Activated CD8-positive, alpha-beta memory T cell treated with anti-CD3 and anti-CD28 coated beads, Interleukin-2, amount 10 ng/mL, durations not matched to agents 7 days and 5 days (primary cell): ENCODE measurements at regions not wholly inside any gene's neighbourhood (a gene's known extent, or its start where the extent isn't known, plus 50 kb on each side); places are given as distances from the start of the nearest gene placed in this dataset.

Source experiments
- ATAC-seq: fragments of 150-1000 bp; cut with Tn5 transposase; one replicate; pipeline ENCODE4 v1.10.0; 2021; ENCODE audit warnings: moderate library complexity
- CTCF ChIA-PET: fragments of 350-600 bp; sonication (Branson Sonifier 250); formaldehyde crosslinking; loops from one replicate; lab custom pipeline; 2021; ENCODE audit warnings: antibody characterized with exemption; lab: Charles Lee
- DNase-seq: peaks from one replicate; pipeline ENCODE4 v3.0.0-alpha.2; 2020
- H3K27ac Mint-ChIP-seq: one replicate; pipeline ENCODE4 v1.8.0; 2021; ENCODE audit warnings: mild to moderate bottlenecking, mixed read lengths
- H3K27me3 Mint-ChIP-seq: one replicate; pipeline ENCODE4 v1.8.0; 2021; ENCODE audit warnings: mixed read lengths
- H3K36me3 Mint-ChIP-seq: one replicate; pipeline ENCODE4 v1.8.0; 2021; ENCODE audit warnings: mild to moderate bottlenecking, mixed read lengths
- H3K4me1 Mint-ChIP-seq: one replicate; pipeline ENCODE4 v1.8.0; 2021; ENCODE audit warnings: mixed read lengths
- H3K4me3 Mint-ChIP-seq: one replicate; pipeline ENCODE4 v1.8.0; 2021; ENCODE audit warnings: mild to moderate bottlenecking, moderate library complexity, mixed read lengths
- H3K9me3 Mint-ChIP-seq: one replicate; pipeline ENCODE4 v1.8.0; 2022; ENCODE audit warnings: low read depth, mixed read lengths

DNA sequence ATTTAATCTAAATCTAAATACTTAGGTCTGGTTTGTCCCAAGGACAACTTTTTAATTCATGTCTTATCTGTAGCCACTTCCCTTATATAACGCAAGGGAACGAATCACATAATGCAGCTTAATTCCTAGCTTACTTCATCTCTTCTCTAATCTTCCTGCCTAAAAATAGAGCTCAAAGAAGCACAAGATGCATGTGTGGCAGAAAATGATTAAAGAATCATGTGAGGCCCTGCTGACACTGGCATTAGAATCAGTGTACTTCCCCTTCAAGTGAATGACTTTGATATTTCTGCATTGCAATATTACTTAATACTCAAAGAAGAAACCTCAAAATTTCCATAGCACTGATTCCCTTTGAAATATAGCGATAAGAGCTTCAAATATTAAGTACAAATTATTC lies 317.9 kb upstream of the FTMT start:
- DNase-seq (no peak), ATAC-seq (no peak)
- Mint-ChIP-seq H3K4me3 (no peak overlapping the region), H3K4me1 (no peaks in the 10 kb centered on the region), H3K9me3 (peaks cover 5% of the 10 kb centered on the region), H3K27ac (no peak overlapping the region), H3K27me3 (no peaks in the 10 kb centered on the region), H3K36me3 (no peaks in the 10 kb centered on the region)
- CTCF ChIA-PET: no interaction called here

DNA sequence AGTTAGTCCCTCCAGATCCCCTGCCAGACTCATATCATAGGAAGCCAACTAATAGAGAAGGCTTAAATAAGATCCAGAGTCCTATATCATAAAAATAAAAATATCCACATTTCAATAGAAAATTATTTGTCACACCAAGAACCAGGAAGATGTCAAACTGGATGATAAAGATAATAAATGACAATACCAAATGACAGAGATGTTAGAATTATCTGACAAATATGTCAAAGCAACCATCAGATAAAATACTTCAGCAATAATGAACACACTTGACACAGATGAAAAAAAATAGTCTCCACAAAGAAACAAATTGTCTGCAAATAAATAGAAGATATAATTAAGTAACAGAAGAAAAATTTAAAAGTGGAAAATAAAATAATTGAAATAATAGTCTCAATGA lies 300.7 kb upstream of the FTMT start:
- CTCF ChIA-PET: no interaction called here
- H3K9me3 Mint-ChIP-seq: peaks cover 4% of the 10 kb centered on the region
- H3K4me1 Mint-ChIP-seq: no peaks in the 10 kb centered on the region
- no peak overlapping the region for H3K27ac Mint-ChIP-seq
- H3K27me3 Mint-ChIP-seq: no peaks in the 10 kb centered on the region
- no peak overlapping the region for H3K4me3 Mint-ChIP-seq
- ATAC-seq (no peak), DNase-seq (no peak)
- H3K36me3 Mint-ChIP-seq: no peaks in the 10 kb centered on the region

DNA sequence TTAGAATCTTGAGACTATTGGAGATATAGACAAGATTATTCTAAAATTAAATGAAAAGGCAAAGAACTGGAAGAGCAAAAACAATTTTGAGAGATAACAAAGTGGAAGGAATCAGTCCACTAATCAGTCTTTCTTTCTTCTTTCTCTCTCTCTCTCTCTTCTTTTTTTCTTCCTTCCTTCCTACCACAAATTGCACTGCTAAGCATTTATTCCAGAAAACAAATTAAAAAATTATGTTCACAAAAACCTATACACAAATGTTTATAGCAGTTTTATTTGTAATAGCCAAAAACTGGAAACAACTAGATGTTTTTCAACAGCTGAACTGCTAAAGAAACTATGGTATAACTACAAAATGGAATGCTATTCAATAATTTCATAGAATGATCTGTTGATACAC lies 291.9 kb upstream of the FTMT start:
- Mint-ChIP-seq H3K36me3 (no peaks in the 10 kb centered on the region), H3K4me3 (no peak overlapping the region), H3K27ac (no peak overlapping the region), H3K9me3 (peaks cover 3% of the 10 kb centered on the region), H3K27me3 (no peaks in the 10 kb centered on the region), H3K4me1 (no peaks in the 10 kb centered on the region)
- CTCF ChIA-PET: no interaction called here
- ATAC-seq: no peak
- DNase-seq: no peak

DNA sequence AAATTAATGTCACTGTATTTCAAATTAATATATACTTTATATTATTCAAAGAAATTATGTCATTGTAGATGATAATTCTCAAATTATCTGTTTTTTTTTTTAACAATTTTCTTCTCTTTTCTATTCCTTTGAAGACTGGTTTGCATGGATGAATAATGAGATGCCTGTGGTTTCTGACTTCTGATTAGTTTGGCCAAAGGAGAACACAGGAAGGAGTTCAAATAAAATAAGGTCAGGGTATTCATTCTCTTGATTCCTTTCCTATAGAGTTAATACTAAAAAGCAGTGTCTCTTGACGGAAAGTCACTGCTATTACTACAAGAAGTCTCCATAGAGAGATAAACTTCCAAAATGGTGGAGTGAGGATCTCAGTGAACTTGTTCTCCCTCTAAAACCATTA lies 279.6 kb upstream of the FTMT start:
- CTCF ChIA-PET: no interaction called here
- no peaks in the 10 kb centered on the region for H3K27me3 Mint-ChIP-seq
- H3K9me3 Mint-ChIP-seq: peaks cover 3% of the 10 kb centered on the region
- no peak for DNase-seq
- H3K27ac Mint-ChIP-seq: no peak overlapping the region
- no peaks in the 10 kb centered on the region for H3K4me1 Mint-ChIP-seq
- H3K4me3 Mint-ChIP-seq: no peak overlapping the region
- H3K36me3 Mint-ChIP-seq: no peaks in the 10 kb centered on the region
- ATAC-seq: no peak

DNA sequence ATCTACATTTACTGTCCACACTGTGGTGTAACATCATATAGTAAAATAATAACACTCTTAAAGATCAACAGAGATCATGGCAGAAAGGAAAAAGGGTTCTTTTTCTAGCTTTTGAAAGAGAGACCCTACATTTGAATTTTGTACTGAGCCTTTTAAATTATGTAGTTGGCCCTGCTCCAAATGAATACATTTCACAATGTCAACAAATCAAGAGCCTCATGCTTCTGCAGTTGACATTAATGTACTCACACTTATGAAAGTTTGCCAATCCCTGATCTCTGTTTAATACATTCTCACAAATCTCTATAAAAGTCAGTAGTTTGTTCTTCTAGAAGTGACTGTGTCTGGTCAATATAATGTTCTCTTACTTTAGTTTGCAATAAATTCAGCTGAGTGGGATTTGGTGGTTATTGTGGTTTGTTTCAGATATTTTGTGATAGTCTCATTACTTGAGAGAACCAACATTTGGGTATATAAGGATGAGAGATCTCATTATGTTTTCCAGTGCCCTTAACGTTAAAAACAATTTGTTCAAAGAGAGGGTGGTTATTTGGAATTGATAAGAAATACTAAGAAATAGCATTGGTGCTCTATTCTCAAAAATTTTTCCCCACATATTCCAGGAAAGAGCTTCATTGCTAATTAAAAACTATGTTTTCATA lies 277.8 kb upstream of the FTMT start:
- DNase-seq (no peak), ATAC-seq (no peak)
- Mint-ChIP-seq H3K4me3 (no peak overlapping the region), H3K36me3 (no peaks in the 10 kb centered on the region), H3K27me3 (no peaks in the 10 kb centered on the region), H3K9me3 (peaks cover 3% of the 10 kb centered on the region), H3K4me1 (no peaks in the 10 kb centered on the region), H3K27ac (no peak overlapping the region)
- CTCF ChIA-PET: no interaction called here

DNA sequence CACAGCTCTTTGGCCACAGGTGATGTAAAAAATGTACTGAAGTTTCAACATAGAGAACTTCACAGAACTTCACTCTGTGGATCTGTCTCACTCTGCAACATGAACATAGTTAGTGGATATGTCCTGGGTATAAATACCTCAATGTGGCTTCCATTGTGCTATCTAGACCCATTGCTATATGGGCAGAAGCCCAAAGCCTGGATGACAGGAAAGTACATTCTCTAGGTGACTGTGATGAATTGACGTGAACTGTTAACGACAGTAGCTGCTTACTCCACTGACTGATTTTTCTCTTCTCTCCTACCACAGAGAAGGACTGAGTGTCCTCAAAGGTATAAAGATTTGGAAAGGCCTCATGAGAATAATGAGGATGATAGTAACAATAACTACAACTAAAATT lies 270.1 kb upstream of the FTMT start:
- Mint-ChIP-seq H3K27me3 (no peaks in the 10 kb centered on the region), H3K9me3 (peaks cover under 1% of the 10 kb centered on the region), H3K4me3 (no peak overlapping the region), H3K4me1 (no peaks in the 10 kb centered on the region), H3K27ac (no peak overlapping the region), H3K36me3 (no peaks in the 10 kb centered on the region)
- DNase-seq (no peak), ATAC-seq (no peak)
- CTCF ChIA-PET: interaction anchor here (0.5 kb wide), 1 partner anchor 135 kb away, joined by 3 read pairs; no protein-coding TSS in a partner anchor

DNA sequence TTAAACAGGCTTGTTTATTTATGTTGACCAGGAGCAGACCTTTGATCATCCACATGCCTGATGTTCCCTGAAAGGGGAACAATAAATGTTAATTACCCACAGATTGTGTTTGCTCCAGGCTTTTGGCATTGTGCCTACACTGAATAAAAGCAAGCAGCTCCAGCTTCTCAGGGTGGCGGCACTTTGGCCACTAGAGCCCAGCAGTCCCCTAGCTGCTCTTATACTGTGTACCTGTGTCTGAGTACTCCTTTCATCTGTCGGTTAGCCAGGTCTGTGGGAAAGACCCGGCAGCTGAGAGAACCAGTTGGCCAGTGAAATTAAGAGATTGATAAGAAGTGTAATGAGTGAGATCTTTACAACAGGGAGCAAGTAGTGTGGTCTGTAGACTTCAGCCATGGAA lies 254.8 kb upstream of the FTMT start:
- H3K4me3 Mint-ChIP-seq: no peak overlapping the region
- H3K4me1 Mint-ChIP-seq: no peaks in the 10 kb centered on the region
- DNase-seq: no peak
- H3K9me3 Mint-ChIP-seq: peaks cover 5% of the 10 kb centered on the region
- CTCF ChIA-PET: no interaction called here
- H3K36me3 Mint-ChIP-seq: no peaks in the 10 kb centered on the region
- no peak overlapping the region for H3K27ac Mint-ChIP-seq
- no peak for ATAC-seq
- no peaks in the 10 kb centered on the region for H3K27me3 Mint-ChIP-seq

DNA sequence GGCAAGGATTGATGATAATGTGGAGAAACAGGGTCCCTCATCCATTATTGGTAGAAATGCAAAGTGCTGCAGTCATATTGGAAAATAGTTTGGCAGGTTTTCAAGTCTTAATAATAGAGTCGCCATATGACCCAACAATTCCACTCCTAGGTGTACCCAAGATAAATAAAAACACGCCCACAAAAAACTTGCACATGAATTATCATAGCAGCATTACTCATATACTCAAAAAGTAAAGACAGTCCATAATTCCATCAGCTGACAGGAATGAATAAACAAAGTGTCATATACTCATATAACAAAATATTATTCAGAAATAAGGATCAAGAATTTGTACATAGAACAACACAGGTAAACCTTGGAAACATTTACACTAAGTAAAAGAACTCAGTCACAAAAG lies 242.9 kb upstream of the FTMT start:
- Mint-ChIP-seq H3K27me3 (no peaks in the 10 kb centered on the region), H3K4me3 (no peak overlapping the region), H3K36me3 (no peaks in the 10 kb centered on the region), H3K27ac (no peak overlapping the region), H3K4me1 (no peaks in the 10 kb centered on the region), H3K9me3 (peaks cover 5% of the 10 kb centered on the region)
- ATAC-seq (no peak), DNase-seq (no peak)
- CTCF ChIA-PET: no interaction called here

DNA sequence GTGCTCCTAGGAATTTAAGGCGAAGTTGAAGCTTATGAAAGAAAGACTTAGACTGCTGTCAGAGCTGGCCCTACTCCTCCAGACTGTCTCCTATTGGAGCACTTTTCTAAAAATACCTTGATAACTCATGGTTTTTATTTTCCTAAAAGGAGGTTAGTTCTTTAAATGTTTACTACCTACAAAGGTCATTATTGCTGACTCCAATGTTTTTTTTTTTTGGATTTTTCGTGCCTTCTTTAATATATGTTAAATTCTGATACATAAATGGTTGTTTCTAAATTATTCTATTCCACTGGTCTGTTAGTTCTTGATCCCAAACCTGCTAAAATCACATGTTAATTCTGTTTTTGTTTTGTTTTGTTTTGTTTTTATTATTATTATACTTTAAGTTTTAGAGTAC lies 227.6 kb upstream of the FTMT start:
- Mint-ChIP-seq H3K9me3 (peaks cover 8% of the 10 kb centered on the region), H3K4me3 (no peak overlapping the region), H3K27me3 (no peaks in the 10 kb centered on the region), H3K36me3 (no peaks in the 10 kb centered on the region), H3K4me1 (no peaks in the 10 kb centered on the region), H3K27ac (no peak overlapping the region)
- CTCF ChIA-PET: no interaction called here
- ATAC-seq: no peak
- no peak for DNase-seq

DNA sequence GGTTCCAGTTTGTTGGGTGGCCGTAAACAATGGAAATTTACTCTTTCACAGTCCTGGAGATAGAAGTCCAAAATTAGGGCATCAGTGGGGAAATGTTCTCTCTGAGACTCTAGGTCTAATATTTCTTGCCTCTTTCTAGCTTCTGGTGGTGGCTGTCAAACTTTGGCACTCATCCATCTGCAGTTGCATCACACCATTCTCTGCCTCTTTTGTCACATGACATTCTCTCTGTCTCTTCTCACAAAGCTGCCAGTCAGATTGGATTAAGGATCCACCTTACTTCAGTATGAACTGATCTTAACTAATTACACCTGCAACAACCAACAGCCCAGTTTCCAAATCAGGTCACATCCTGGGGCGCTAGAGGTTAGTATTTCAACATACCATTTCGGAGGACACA lies 222.9 kb upstream of the FTMT start:
- Mint-ChIP-seq H3K4me3 (no peak overlapping the region), H3K27ac (no peak overlapping the region), H3K4me1 (no peaks in the 10 kb centered on the region), H3K36me3 (no peaks in the 10 kb centered on the region), H3K27me3 (no peaks in the 10 kb centered on the region), H3K9me3 (peaks cover 4% of the 10 kb centered on the region)
- DNase-seq: no peak
- CTCF ChIA-PET: no interaction called here
- ATAC-seq: no peak

DNA sequence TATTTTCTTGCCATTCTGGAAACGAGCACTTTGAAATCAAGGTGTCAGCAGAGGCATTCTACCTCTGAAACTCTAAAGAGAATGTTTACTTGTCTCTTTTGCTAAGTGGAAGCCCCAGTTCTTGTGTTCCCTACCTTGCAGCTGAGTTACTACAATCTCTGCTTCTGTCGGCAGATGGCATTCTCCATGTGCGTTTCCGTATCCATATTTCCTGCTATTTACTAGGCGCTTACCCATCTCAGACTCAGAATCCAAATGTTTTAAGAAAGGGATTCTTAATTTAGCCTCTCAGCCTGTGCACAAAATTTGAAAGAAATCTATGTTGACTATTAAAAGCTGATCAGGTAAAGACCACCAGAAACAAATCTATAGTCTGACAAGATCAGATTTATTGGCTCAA lies 221.3 kb upstream of the FTMT start:
- no peak for DNase-seq
- Mint-ChIP-seq H3K36me3 (no peaks in the 10 kb centered on the region), H3K27ac (no peak overlapping the region), H3K4me1 (no peaks in the 10 kb centered on the region), H3K9me3 (peaks cover 8% of the 10 kb centered on the region), H3K4me3 (no peak overlapping the region), H3K27me3 (no peaks in the 10 kb centered on the region)
- ATAC-seq: no peak
- CTCF ChIA-PET: no interaction called here

DNA sequence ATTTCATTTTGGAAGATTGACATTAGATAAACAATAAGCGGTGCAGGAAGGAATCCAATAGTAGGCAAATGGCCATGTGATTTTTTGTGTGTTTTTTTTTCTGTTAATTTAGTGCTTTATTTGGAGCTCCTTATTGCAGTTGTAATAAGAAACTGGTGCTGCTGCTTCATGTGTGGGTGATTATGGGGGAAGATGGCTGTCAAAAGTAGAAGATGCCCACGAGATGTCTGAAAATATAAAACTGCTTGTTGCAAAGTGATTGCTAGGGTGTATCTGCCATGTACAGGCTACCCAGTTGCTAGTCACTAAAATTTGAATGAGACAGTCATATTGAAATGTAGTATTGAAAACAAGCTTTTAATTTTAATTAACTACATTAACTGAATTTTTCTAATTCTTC lies 216.7 kb upstream of the FTMT start:
- ATAC-seq (no peak), DNase-seq (no peak)
- CTCF ChIA-PET: no interaction called here
- peaks cover 8% of the 10 kb centered on the region for H3K9me3 Mint-ChIP-seq
- H3K27me3 Mint-ChIP-seq: no peaks in the 10 kb centered on the region
- no peaks in the 10 kb centered on the region for H3K4me1 Mint-ChIP-seq
- H3K36me3 Mint-ChIP-seq: no peaks in the 10 kb centered on the region
- no peak overlapping the region for H3K27ac Mint-ChIP-seq
- no peak overlapping the region for H3K4me3 Mint-ChIP-seq

DNA sequence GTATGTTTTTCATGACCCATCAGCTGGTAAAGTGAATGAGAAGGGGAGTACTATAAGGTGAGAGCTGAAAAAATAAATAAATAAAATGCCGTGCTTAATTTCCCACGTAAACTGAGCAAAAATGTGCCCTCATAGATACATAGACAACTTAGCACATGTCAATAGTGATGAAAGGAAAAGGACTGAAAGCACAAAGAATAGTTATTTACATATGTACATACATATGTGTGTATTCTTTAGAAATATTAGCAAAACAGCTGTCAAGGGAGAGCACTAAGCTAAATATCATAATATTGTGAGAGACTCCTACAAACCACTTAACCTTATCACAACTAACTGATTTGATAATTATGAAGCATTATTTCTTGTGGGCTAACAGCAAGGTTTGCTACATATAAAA lies 213.6 kb upstream of the FTMT start:
- CTCF ChIA-PET: no interaction called here
- no peak overlapping the region for H3K27ac Mint-ChIP-seq
- no peak overlapping the region for H3K4me3 Mint-ChIP-seq
- no peak for ATAC-seq
- H3K36me3 Mint-ChIP-seq: no peaks in the 10 kb centered on the region
- H3K4me1 Mint-ChIP-seq: no peaks in the 10 kb centered on the region
- no peaks in the 10 kb centered on the region for H3K27me3 Mint-ChIP-seq
- no peak for DNase-seq
- H3K9me3 Mint-ChIP-seq: peaks cover 8% of the 10 kb centered on the region

DNA sequence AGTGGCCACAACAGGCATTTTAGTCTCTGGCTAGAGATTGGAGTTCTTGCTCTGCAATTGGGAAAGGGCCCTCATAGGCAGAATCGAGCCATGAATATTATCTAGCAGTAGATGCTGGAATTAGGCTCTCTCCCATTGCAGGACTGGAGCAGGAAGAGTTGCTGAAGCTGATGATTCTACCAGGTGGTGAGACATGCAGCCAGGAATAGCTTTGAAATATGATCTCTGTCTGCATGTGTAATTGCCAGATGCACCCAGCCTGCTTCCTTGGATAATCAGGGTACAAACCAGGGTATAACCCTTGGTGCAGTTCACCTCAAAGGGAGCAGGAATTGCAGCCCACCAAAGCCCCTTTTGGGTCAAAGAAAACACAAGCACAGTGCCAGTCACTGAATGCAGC lies 211.4 kb upstream of the FTMT start:
- no peaks in the 10 kb centered on the region for H3K4me1 Mint-ChIP-seq
- ATAC-seq: no peak
- DNase-seq: no peak
- H3K27ac Mint-ChIP-seq: no peak overlapping the region
- no peak overlapping the region for H3K4me3 Mint-ChIP-seq
- H3K27me3 Mint-ChIP-seq: no peaks in the 10 kb centered on the region
- no peaks in the 10 kb centered on the region for H3K36me3 Mint-ChIP-seq
- peaks cover 4% of the 10 kb centered on the region for H3K9me3 Mint-ChIP-seq
- CTCF ChIA-PET: no interaction called here

DNA sequence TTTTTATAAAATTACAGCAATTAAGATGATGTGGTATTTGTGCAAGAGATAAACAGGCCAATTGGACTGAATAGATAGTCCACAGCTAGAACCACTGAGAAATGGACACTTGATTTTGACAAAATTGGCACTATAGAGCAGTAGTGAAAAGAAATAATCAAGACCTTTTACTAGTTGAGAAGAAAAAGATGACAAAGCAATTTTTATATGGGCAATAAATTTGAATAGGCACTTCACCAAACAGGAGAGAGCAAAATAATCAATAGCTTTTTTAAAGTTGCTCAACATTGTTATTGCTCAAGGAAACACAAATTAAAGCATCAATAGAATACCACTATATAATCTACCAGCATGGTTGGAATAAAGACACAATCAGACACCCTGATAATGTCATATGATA lies 193.5 kb upstream of the FTMT start:
- DNase-seq (no peak), ATAC-seq (no peak)
- no peak overlapping the region for H3K27ac Mint-ChIP-seq
- H3K36me3 Mint-ChIP-seq: no peaks in the 10 kb centered on the region
- no peaks in the 10 kb centered on the region for H3K4me1 Mint-ChIP-seq
- CTCF ChIA-PET: no interaction called here
- H3K4me3 Mint-ChIP-seq: no peak overlapping the region
- no peaks in the 10 kb centered on the region for H3K9me3 Mint-ChIP-seq
- H3K27me3 Mint-ChIP-seq: no peaks in the 10 kb centered on the region
